ENCODE measurements at regions not wholly inside any gene's neighbourhood (a gene's known extent, or its start where the extent isn't known, plus 50 kb on each side); places are given as distances from the start of the nearest gene placed in this dataset.

GRCh38 chr5:38655691-38656090 is 99.2 kb upstream of the LIFR start:
- H3K27ac ChIP-seq (ENCODE audit: extremely low read length, insufficient read depth, low read length) = no peak overlapping the region
- H3K36me3 ChIP-seq (replicated peaks in 1 of 2; ENCODE audit: control insufficient read depth in 1 of 2, insufficient read depth in 2 of 2, low read length in 2 of 2) = no peaks in the 10 kb centered on the region
- no peaks in the 10 kb centered on the region for H4K20me1 ChIP-seq (ENCODE audit: insufficient read depth, low read length)
- FAIRE-seq (no peak), ATAC-seq (no peak), DNase-seq (ENCODE audit: low spot score) (no peak)
- ChIA-PET POLR2A (no interaction called here), CTCF (ENCODE audit: low intra/inter-chr PET ratio, low total read pairs) (no interaction called here)
- no peaks in the 10 kb centered on the region for H3K4me1 ChIP-seq (ENCODE audit: insufficient read depth, low read length)
- no TSS peak for BruUV-seq (replicated peaks)
- TF ChIP-seq TOE1 (CRISPR knock-in tag; IDR thresholded peaks at IDR 0.05) = no peak
- TF ChIP-seq ZNF441 (CRISPR knock-in tag; IDR thresholded peaks at IDR 0.05; ENCODE audit: borderline replicate concordance) = no peak
- TF ChIP-seq RBM22 (optimal IDR thresholded peaks at IDR 0.05; ENCODE audit: low read length) = no peak
- TF ChIP-seq NFYB (CRISPR knock-in tag; IDR thresholded peaks at IDR 0.05) = no peak
- TF ChIP-seq ZBTB38 (CRISPR knock-in tag; IDR thresholded peaks at IDR 0.05) = no peak
- no peak for TF ChIP-seq ZFP36L2 (CRISPR knock-in tag; IDR thresholded peaks at IDR 0.05)
- TF ChIP-seq ZFP37 (CRISPR knock-in tag; IDR thresholded peaks at IDR 0.05; ENCODE audit: borderline replicate concordance) = no peak
- no peak overlapping the region for H3K9ac ChIP-seq (ENCODE audit: insufficient read depth, low read depth, low read length)
- H2AFZ ChIP-seq (ENCODE audit: low read length) = no peak overlapping the region
- intact Hi-C loops (cut with micrococcal nuclease; ENCODE audit: unreplicated experiment) (no loop called here), in situ Hi-C loops (cut with HindIII; ENCODE audit: extremely low pct_ligation_motif_present, low pct_unique_long_range_greater_than_20kb) (no loop called here)
- no peaks in the 10 kb centered on the region for H3K79me2 ChIP-seq (ENCODE audit: insufficient read depth, low read length)
- 7% methylated on average over 5 of the region's 6 CpGs for WGBS (ENCODE audit: low lambda C conversion rate)
- no peaks in the 10 kb centered on the region for H3K9me3 ChIP-seq (ENCODE audit: low read length)
- no peak overlapping the region for H3K4me2 ChIP-seq (ENCODE audit: low read depth, low read length)
- H3K4me3 ChIP-seq (replicated peaks in 1 of 3; ENCODE audit: insufficient read depth in 1 of 3, low read depth in 2 of 3, low read length in 3 of 3) = no peak overlapping the region
- peaks cover 0 to under 1% of the 10 kb centered on the region in 2 experiments; a peak in 1 of 5 replicates for H3K27me3 ChIP-seq (ENCODE audit: control insufficient read depth in 1 of 2, insufficient read depth in 2 of 2, low read length in 2 of 2)

DNA sequence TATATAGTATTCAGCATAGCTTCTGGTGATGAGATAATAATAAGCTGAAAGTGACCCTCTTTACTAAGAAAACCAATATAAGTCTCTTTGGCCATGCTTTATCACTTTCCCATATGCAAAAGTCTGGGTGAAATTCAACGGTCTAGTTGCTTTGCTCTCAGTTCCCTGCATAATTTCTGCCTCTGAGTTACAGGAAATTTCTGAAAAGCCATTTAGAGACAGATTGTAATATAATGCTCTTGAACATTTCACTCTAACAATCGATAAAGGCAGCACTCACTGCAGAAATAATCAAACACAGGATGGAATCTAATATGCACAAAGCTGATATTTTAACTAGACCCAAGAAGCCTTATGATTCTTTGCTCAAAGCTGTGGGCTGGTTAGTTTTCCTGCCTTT is 100.1 kb upstream of the LIFR start:
- Histone ChIP-seq H3K27me3 (ENCODE audit: control insufficient read depth in 1 of 2, insufficient read depth in 2 of 2, low read length in 2 of 2) (no peaks in the 10 kb centered on the region; a peak in 1 of 5 replicates), H3K9ac (ENCODE audit: insufficient read depth, low read depth, low read length) (no peak overlapping the region), H3K4me3 (replicated peaks in 1 of 3; ENCODE audit: insufficient read depth in 1 of 3, low read depth in 2 of 3, low read length in 3 of 3) (no peak overlapping the region), H3K27ac (ENCODE audit: extremely low read length, insufficient read depth, low read length) (no peak overlapping the region), H2AFZ (ENCODE audit: low read length) (no peak overlapping the region), H3K4me2 (ENCODE audit: low read depth, low read length) (no peak overlapping the region), H3K9me3 (ENCODE audit: low read length) (no peaks in the 10 kb centered on the region), H3K79me2 (ENCODE audit: insufficient read depth, low read length) (no peaks in the 10 kb centered on the region), H3K36me3 (replicated peaks in 1 of 2; ENCODE audit: control insufficient read depth in 1 of 2, insufficient read depth in 2 of 2, low read length in 2 of 2) (no peaks in the 10 kb centered on the region), H3K4me1 (ENCODE audit: insufficient read depth, low read length) (no peaks in the 10 kb centered on the region), H4K20me1 (ENCODE audit: insufficient read depth, low read length) (no peaks in the 10 kb centered on the region)
- BruUV-seq (replicated peaks) = no TSS peak
- in situ Hi-C loops (cut with HindIII; ENCODE audit: extremely low pct_ligation_motif_present, low pct_unique_long_range_greater_than_20kb) (no loop called here), intact Hi-C loops (cut with micrococcal nuclease; ENCODE audit: unreplicated experiment) (no loop called here)
- DNase-seq (ENCODE audit: low spot score) = no peak
- POLR2A ChIA-PET = no interaction called here
- WGBS (ENCODE audit: low lambda C conversion rate) = 0% methylated on average over 2 of the region's 2 CpGs
- no peak for FAIRE-seq
- ATAC-seq = no peak
- CTCF ChIA-PET (ENCODE audit: low intra/inter-chr PET ratio, low total read pairs) = no interaction called here
- TF ChIP-seq NFKBIZ (CRISPR knock-in tag; IDR thresholded peaks at IDR 0.05) (no peak), ZNF83 (CRISPR knock-in tag; IDR thresholded peaks at IDR 0.05; ENCODE audit: borderline replicate concordance) (no peak), MTA3 (CRISPR knock-in tag; IDR thresholded peaks at IDR 0.05) (no peak), TOE1 (CRISPR knock-in tag; IDR thresholded peaks at IDR 0.05) (no peak), MYC (CRISPR knock-in tag; IDR thresholded peaks at IDR 0.05; ENCODE audit: borderline replicate concordance) (no peak), ZNF547 (CRISPR knock-in tag; IDR thresholded peaks at IDR 0.05) (no peak), ZSCAN30 (CRISPR knock-in tag; IDR thresholded peaks at IDR 0.05) (no peak), ZFP36L2 (CRISPR knock-in tag; IDR thresholded peaks at IDR 0.05) (no peak), ZMYM3 (CRISPR knock-in tag; IDR thresholded peaks at IDR 0.05) (no peak), ARID4A (CRISPR knock-in tag; IDR thresholded peaks at IDR 0.05; ENCODE audit: borderline replicate concordance) (no peak), ZNF776 (CRISPR knock-in tag; IDR thresholded peaks at IDR 0.05) (no peak), LBX2 (CRISPR knock-in tag; IDR thresholded peaks at IDR 0.05; ENCODE audit: borderline replicate concordance) (no peak), ZKSCAN1 (IDR thresholded peaks at IDR 0.05; ENCODE audit: low read length) (no peak)
